Osteoblast (primary cell): ENCODE measurements at regions not wholly inside any gene's neighbourhood (a gene's known extent, or its start where the extent isn't known, plus 50 kb on each side); places are given as distances from the start of the nearest gene placed in this dataset.

ENCODE experiments used
- DNase-seq: peaks from one replicate; pipeline ENCODE4 v3.0.0; 2011; ENCODE audit warnings: low spot score, mixed read lengths; ENCODE audit not compliant: insufficient read length; ENCODE audit errors: missing footprints
- H2AFZ ChIP-seq: 2 replicates; pipeline ENCODE4 v1.6.0; 2011; ENCODE audit warnings: mild to moderate bottlenecking, low read length
- H3K27ac ChIP-seq: 2 replicates; pipeline ENCODE4 v1.5.1; 2011; ENCODE audit warnings: mild to moderate bottlenecking, low read depth, low read length, moderate library complexity
- H3K27me3 ChIP-seq: 2 replicates; pipeline ENCODE4 v1.6.0; 2012; ENCODE audit warnings: mild to moderate bottlenecking, control low read depth, inconsistent platforms, low read length, moderate library complexity; ENCODE audit not compliant: insufficient read depth
- H3K36me3 ChIP-seq: 2 replicates; pipeline ENCODE4 v1.5.1; 2011; ENCODE audit warnings: mild to moderate bottlenecking, low read length, control low read depth, moderate library complexity; ENCODE audit not compliant: insufficient read depth
- H3K4me1 ChIP-seq: 2 replicates; pipeline ENCODE4 v1.5.1; 2011; ENCODE audit warnings: mild to moderate bottlenecking, low read length, control low read depth, moderate library complexity; ENCODE audit not compliant: insufficient read depth
- H3K4me2 ChIP-seq: 2 replicates; pipeline ENCODE4 v1.6.0; 2011; ENCODE audit warnings: mild to moderate bottlenecking, low read length; ENCODE audit not compliant: insufficient read depth
- H3K4me3 ChIP-seq: fragments of 200-600 bp; sonication (generic); 3 replicates; pipeline ENCODE4 v1.5.1; 2012; ENCODE audit warnings: mild to moderate bottlenecking, low read length, inconsistent platforms; ENCODE audit not compliant: insufficient read depth
- H3K79me2 ChIP-seq: 2 replicates; pipeline ENCODE4 v1.6.0; 2012; ENCODE audit warnings: mild to moderate bottlenecking, low read length, control low read depth, inconsistent platforms; ENCODE audit not compliant: insufficient read depth
- H3K9me3 ChIP-seq: 2 replicates; pipeline ENCODE4 v1.5.1; 2011; ENCODE audit warnings: low read depth, low read length, control low read depth
- H4K20me1 ChIP-seq: 2 replicates; pipeline ENCODE4 v1.6.0; 2012; ENCODE audit warnings: mild to moderate bottlenecking, low read length, control low read depth; ENCODE audit not compliant: insufficient read depth
- CTCF ChIP-seq: IDR thresholded peaks from 2 replicates; pipeline ENCODE4 v1.5.1; 2011; ENCODE audit warnings: mild to moderate bottlenecking, low read depth, low read length, moderate library complexity; ENCODE audit errors: extremely low read depth

- H4K20me1 ChIP-seq, result no peaks in the 10 kb centered on the region
- no peaks in the 10 kb centered on the region for H3K36me3 ChIP-seq
- no peak overlapping the region for H3K27ac ChIP-seq
- TF ChIP-seq CTCF, result no peak
- no peaks in the 10 kb centered on the region for H3K9me3 ChIP-seq
- H3K4me3 ChIP-seq, result no peak overlapping the region
- peaks cover 51% of the 10 kb centered on the region for H3K27me3 ChIP-seq
- no peaks in the 10 kb centered on the region for H3K79me2 ChIP-seq
- H3K4me2 ChIP-seq, result no peak overlapping the region
- no peaks in the 10 kb centered on the region for H3K4me1 ChIP-seq
- H2AFZ ChIP-seq, result no peak overlapping the region
- DNase-seq, result no peak
These were observed 230.6 kb upstream of the ZMIZ1 start for GRCh38 chr10:78838141-78838657.

- no peak overlapping the region for H3K4me2 ChIP-seq
- no peak overlapping the region for H3K27ac ChIP-seq
- no peak overlapping the region for H2AFZ ChIP-seq
- peaks cover 2% of the 10 kb centered on the region for H3K9me3 ChIP-seq
- no peaks in the 10 kb centered on the region for H3K79me2 ChIP-seq
- no peak for TF ChIP-seq CTCF
- no peaks in the 10 kb centered on the region for H3K36me3 ChIP-seq
- H3K27me3 ChIP-seq, result peaks cover 40% of the 10 kb centered on the region
- no peaks in the 10 kb centered on the region for H3K4me1 ChIP-seq
- DNase-seq, result no peak
- H3K4me3 ChIP-seq, result no peak overlapping the region
- H4K20me1 ChIP-seq, result no peaks in the 10 kb centered on the region
These were observed 225.3 kb upstream of the ZMIZ1 start for GRCh38 chr10:78843495-78843894.

- H3K4me3 ChIP-seq, result no peak overlapping the region
- no peak overlapping the region for H3K4me2 ChIP-seq
- no peak overlapping the region for H2AFZ ChIP-seq
- H3K27ac ChIP-seq, result no peak overlapping the region
- no peaks in the 10 kb centered on the region for H3K36me3 ChIP-seq
- peaks cover 27% of the 10 kb centered on the region for H3K27me3 ChIP-seq
- no peak for DNase-seq
- no peak for TF ChIP-seq CTCF
- H3K9me3 ChIP-seq, result peaks cover 2% of the 10 kb centered on the region
- H4K20me1 ChIP-seq, result no peaks in the 10 kb centered on the region
- H3K79me2 ChIP-seq, result no peaks in the 10 kb centered on the region
- H3K4me1 ChIP-seq, result no peaks in the 10 kb centered on the region
These were observed 223.7 kb upstream of the ZMIZ1 start for GRCh38 chr10:78844960-78845607.

GRCh38 chr10:78846071-78846470 lies 222.7 kb upstream of the ZMIZ1 start:
- Histone ChIP-seq H3K9me3 (peaks cover 2% of the 10 kb centered on the region), H3K4me1 (no peaks in the 10 kb centered on the region), H3K36me3 (no peaks in the 10 kb centered on the region), H3K27me3 (peaks cover 23% of the 10 kb centered on the region), H4K20me1 (no peaks in the 10 kb centered on the region), H3K4me2 (no peak overlapping the region), H3K4me3 (no peak overlapping the region), H3K27ac (no peak overlapping the region), H2AFZ (no peak overlapping the region), H3K79me2 (no peaks in the 10 kb centered on the region)
- TF ChIP-seq CTCF, result no peak
- DNase-seq, result no peak
